Stimulated activated CD4-positive, alpha-beta T cell treated with anti-CD3 and anti-CD28 coated beads, Interleukin-15, amount 100 ng/mL, for 48 hours (primary cell): ENCODE measurements at regions not wholly inside any gene's neighbourhood (a gene's known extent, or its start where the extent isn't known, plus 50 kb on each side); places are given as distances from the start of the nearest gene placed in this dataset.
"Not testable (repeated sequence)": the region's sequence is repeated elsewhere in the genome, so short reads cannot be mapped to it uniquely, and the experiment has no call there.

Source experiments
- DNase-seq, 2 donors: peaks; one replicate each; pipeline ENCODE4 v3.0.0-alpha.2; 2020; ENCODE audit warnings: low read depth in 2 of 2

DNA sequence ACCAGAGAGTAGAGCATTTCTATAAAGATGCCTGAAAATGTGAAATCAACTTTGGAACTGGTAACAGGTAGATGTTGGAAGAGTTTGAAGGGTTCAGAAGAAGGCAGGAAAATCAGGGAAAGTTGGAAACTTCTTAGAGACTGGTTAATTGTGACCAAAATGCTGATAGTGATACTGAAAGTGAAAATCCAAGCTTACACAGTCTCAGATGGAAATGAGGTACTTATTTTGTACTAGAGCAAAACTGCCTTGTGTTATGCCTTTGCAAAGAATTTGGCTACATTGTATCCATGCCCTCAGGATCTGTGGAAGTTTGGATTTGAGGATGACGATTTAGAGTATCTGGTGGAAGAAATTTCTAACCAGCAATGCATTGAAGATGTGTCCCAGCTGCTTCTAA, 430.6 kb upstream of the KCND2 start:
- DNase-seq = no peak

DNA sequence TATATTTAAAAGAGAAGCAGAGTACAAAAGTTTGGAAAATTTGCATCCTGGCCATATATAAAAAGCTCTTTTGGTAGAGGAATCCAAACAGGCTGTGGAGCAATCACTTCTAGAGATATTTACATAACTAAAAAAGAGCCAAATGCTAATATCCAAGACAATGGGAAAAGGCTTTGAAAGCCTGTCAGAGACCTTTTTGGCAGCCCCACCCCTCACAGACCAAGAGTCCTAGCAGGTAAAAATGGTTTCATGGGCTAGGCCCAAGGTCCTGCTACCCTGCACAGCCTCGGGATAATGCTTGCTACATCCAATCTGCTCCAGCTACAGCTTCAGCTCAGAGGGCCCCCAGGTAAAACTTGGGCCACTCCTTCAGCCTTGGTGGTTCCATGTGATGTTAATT, 430.2 kb upstream of the KCND2 start:
- no peak for DNase-seq

DNA sequence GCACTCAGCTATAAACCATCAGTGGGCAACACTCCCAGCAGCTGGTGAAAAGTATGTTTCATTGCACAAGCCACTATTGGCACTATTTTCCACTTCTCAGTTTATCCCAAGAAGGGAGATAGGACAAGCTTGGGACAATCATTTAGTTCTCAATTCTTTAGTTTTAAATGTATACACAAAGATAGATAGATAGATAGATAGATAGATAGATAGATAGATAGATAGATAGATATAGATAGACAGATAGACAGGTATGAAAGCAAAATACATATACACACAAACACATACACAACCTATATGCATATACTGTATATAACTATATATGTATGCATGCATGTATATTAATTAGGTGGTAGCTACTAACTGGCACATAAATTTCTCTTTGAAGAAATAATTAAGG, 411.6 kb upstream of the KCND2 start:
- DNase-seq = no peak

DNA sequence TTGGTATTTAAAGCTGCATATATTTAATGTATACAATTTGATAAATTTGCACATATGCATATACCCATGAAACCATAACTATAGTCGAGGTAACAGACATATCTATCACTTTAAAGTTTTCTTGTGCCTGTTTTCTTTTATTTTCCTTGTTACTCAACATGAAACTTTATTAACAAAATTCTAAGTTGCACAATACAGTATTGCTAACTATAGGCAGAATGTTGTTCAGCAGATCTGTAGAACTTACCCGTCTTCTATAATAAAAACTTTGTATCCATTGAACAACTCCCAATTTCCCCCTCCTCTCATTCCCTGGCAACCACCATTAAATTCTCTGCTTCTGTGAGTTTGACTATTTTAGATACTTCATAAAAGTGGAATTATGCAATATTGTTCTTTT, 404.6 kb upstream of the KCND2 start:
- no peak for DNase-seq

DNA sequence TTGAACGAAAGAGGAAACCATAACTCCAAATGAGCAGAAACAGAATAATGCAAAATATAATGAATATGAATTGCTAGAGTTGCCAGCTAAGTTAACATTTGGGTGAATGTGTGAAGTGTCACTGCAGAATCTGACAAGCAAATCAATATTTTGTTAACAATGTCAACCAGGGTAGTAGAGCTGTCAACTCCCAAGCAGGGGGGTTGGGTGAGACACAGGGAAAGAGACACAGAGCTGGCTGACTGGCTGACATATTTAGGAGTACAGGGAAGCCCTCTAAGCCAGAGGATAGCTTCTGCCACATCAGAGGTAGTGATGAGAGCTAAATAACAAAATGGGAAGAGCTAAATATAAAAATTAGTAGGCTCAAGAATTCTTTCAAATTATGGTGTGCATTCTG, 393.1 kb upstream of the KCND2 start:
- no peak for DNase-seq

DNA sequence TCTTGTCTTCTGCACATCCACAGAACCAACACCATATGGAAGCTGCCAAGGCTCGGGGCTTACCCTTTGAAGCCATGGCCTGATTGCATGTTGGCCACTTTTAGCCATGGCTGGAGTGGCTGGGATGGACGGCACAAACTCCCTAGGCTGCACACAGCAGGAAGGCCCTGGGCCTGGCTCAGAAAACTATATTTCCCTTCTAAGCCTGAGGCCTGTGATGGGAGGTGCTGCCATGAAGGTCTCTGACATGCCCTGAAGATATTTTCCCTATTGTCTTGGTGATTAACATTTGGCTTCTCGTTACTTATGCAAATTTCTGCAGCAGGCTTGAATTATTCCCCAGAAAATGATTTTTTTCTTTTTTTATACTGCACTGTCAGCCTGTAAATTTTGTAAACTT, 387.0 kb upstream of the KCND2 start:
- DNase-seq = no peak

DNA sequence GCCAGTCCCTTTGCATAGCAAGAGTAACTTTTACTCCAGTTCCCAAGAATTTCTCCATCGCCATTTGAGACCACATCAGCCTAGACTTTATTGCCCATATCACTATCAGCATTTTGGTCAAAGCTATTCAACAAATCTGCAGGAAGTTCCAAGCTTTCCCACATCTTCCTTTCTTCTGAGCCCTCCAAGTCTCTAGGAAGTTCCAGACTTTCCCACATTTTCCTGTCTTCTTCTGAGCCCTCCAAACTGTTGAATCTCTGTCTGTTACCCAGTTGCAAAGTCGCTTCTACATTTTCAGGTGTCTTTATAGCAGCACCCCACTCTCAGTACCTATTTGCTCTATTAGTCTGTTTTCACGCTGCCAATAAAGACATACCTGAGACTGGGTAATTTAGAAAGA, 386.4 kb upstream of the KCND2 start:
- DNase-seq = not testable (repeated sequence)

DNA sequence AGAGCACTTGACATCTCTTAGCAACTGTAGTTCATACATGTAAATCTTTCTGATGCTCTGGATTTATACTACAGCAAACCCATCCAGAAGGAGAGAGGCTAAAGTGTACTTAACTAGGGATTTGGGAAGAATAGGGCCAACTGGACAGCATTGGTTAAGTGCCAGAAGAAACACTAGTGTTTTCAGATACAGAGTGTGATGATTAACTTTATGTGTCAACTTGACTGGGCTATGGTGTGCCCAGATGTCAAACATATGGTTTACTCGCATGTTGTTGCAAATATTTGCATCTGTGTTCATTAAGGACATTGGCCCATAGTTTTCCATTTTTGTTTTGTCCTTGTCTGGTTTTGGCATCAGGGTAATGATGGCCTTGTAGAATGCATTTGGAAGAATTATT, 384.7 kb upstream of the KCND2 start:
- DNase-seq = no peak

DNA sequence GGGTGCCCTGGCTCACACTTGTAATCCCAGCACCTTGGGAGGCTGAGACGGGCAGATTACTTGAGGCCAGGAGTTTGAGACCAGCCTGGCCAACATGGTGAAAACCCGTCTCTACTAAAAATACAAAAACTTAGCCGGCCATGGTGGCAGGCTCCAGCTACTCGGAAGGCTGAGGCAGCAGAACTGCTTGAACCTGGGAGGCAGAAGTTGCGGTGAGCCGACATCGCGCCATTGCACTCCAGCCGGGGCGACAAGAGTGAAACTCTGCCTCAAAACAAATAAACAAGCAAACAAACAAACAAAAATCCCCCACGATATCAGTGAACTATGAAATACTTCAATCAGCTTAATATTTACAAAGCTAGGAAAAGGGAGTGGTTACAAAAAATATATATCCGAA, 382.3 kb upstream of the KCND2 start:
- DNase-seq = no peak

DNA sequence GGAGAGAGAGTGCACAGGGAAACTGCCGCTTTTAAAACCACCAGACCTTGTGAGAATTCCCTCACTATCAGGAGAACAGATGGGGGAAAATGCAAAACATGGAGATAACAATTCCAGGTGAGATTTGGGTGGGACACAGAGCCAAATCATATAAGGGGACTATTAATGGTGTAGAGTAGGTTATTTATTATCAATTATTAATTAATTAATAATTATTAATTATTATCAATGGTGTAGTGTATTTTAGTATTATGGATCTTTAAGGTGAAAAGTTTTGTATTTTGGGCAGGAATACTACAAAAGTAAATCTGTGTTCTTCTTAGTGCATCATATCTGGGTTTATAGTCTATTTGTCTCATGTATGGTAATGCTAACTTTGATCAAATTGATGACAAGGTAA, 377.7 kb upstream of the KCND2 start:
- no peak for DNase-seq

DNA sequence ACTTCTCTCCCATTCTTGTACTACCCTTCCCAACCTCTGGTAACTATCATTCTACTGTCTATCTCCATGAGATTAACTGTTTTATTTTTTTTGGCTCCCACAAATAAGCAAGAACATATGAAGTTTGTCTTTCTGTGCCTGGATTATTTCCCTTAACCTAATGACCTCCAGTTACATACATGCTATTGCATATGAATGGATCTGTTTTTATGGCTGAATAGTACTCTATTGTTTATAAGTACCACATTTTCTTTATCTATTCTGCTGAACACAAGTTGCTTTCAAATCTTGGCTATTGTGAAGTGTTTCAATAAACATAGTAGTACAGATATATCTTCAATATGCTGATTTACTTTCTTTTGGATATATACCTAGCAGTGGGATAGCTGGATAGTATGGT, 376.6 kb upstream of the KCND2 start:
- DNase-seq = no peak

DNA sequence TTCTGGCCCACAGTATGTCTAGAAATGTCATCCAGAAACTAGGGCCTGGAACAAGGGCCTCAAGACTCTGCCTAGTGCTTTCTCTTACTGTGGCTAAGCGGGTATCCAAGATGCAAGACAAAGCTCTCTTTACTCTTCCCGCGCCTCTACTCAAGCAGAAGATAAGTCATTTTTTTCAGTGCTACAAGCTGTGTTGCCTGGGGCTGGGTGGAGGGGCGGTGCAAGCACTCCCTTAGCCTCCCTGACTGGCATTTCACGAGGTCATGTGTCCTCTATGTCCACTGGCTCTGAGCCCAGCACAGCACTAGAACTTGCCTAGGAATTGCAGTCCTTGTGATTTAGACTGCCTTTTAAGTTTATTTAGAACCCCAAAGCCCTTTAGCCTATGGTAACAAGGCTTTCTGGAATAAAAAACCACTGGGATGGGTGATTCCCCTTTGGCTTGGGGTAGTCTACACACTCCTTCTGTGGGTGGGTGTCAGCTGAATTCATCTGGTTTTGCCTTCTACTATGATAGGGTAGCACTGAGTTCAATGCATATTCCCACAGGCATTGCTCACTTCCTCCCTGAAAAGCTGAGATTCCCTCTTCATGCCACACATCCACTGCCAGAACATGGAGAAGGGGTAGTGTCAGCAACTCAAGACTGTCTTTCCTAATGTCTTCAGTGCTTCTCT, 371.8 kb upstream of the KCND2 start:
- DNase-seq = no peak

DNA sequence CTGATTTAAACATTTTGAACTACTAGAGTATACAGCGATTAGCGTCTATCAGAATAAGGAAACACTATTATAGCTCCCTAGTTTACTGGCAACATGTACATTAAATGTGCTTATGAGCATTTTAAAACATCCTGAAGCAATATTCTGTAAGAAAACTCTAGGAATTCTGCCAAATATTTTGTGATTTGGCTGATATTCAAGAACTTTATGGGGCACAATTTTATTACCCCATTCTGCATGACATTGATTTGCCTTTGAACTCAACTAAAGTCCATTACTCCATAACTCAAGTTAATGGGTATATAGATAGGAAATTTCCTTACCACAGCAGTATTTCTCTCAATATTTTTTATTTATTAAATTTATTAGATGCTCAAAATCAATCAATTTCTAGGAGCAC, 369.9 kb upstream of the KCND2 start:
- DNase-seq = no peak

DNA sequence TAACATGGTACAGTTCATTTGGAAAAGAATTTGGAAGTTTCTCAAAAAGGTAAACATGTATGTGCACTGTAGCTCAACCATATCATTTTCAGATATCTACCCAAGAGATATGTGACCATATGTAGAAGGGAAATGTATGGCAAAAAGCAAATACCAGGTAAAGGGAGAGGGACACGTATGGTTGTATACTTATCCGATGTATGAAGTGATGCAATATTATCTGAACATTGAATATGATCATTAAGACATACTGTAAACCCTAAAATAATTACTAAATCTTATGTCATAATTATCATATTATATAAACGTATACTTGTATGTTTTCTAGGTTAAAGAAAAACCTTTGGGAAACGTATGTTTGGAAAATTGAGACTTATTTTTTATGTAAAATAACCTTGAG, 367.5 kb upstream of the KCND2 start:
- DNase-seq = no peak

DNA sequence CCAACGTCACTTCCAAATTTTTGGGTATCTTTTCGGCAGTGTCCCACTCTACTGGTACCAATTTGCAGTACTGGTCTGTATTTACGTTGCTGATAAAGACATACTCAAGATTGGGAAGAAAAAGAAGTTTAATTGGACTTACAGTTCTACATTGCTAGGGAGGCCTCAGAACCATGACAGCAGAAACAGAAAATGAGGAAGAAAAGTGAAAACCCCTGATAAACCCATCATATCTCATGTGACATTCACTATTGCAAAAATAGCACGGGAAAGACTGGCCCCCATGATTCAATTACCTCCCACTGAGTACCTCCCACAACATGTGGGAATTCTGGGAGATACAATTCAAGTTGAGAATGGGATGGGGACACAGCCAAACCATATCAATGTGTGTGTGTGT, 364.0 kb upstream of the KCND2 start:
- no peak for DNase-seq

DNA sequence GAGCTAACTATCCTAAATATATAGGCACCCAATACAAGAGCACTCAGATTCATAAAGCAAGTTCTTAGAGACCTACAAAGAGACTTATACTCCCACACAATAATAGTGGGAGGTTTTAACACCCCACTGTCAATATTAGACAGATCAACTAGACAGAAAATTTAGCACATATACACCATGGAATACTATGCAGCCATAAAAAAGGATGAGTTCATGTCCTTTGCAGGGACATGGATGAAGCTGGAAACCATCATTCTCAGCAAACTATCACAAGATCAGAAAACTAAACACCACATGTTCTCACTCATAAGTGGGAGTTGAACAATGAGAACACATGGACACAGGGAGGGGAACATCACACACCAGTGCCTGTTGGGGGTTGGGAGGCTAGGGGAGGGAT, 358.9 kb upstream of the KCND2 start:
- not testable (repeated sequence) for DNase-seq

DNA sequence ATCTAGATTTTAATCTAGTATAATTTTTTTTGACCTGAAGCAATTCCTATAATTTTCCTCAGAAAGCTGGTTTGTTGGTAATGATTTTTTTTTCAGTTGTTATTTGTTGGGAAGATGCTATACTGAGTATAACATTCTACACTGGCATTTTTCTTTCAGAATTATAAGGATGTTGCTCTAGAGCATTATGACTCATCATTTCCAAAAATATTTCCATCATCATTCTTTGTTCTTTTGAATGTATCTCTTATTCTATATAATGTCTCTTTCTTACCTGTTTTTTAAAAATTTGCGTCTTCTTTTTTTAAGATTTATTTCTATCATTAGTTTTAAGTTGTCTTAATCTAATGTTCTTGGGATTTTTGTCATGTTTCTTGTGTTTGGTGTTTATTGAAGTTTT, 356.5 kb upstream of the KCND2 start:
- DNase-seq = no peak

DNA sequence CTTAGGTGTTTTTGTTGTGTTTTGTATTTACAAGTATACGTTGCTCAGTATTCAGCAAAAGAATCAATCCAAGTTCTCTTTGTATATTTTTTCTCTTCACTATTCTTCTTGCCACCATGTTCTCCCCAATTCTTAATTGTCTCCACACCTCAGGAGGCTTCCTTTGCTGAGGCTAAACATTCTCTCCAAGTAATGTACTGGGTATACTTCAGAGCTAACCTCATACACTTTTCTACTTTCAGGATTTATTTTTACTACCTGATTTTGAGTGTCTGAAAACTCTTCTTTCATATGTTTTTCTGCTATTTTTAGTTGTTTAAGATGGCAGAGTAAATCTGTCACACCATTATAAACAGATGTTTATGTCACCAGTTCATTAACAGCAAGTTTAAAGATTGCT, 354.8 kb upstream of the KCND2 start:
- DNase-seq = no peak

DNA sequence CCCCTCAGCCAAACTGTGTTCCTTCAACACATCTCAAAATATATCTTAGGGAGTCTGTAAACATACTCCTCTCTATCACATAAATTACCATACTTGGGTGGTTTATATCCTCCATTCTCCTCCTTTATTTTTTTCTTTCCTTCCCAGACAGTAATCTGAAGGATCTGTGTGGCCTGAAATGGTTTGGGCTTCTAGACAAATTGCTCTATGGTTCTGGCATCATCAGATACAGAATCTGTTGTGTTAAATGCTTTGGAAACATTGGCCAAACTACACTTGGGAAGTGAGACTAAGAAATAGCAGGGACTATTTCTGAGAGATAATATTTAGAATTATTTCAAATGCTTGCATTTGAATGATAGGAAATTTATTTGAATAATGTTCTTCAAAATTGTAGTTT, 353.0 kb upstream of the KCND2 start:
- no peak for DNase-seq

DNA sequence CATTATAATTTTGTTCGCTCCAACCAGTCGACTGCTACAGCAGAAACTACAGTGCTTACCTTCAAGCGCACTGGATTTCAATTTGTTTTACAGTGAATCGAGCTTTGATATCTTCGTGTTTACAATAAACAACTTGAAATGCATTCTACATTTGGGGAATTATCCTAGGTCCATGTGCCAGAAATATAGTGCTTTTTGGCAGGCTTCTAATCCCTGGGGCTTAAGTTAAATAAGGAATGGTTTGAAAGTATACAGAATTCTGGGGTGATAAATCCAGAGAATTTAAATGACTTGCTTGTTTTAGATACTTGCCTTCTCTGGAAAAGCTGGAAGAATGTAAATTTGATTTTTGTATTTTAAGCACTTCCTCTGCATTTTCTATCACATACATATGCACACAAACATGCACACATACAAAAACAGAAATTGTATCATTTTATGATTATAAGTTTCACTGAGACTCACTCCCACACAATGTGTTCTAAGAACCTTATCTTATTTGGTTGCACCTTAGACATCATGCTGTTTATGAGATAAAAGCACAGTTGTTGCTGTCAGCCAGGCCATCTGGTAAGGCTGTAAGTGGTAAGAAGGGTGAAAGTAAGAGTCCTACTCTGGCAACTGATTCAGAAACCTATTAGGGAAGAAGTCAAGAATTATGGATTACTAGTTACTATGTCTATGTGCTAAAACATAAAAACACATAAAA, 347.2 kb upstream of the KCND2 start:
- no peak for DNase-seq

DNA sequence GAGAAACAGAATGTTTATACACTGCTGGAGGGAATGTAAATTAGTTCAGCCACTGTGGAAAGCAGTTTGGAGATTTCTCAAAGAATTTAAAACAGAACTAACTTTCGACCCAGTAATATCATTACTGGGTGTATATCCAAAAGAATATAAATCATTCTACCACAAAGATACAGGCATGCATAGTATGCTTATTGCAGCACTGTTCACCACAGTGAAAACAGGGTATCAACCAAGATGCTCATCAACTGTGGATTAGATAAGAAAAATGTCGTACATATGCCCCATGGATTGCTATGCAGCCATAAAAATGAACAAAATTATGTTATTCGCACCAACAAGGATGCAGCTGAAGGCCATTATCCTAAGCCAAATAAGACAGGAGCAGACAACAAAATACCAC, 343.1 kb upstream of the KCND2 start:
- DNase-seq = no peak

DNA sequence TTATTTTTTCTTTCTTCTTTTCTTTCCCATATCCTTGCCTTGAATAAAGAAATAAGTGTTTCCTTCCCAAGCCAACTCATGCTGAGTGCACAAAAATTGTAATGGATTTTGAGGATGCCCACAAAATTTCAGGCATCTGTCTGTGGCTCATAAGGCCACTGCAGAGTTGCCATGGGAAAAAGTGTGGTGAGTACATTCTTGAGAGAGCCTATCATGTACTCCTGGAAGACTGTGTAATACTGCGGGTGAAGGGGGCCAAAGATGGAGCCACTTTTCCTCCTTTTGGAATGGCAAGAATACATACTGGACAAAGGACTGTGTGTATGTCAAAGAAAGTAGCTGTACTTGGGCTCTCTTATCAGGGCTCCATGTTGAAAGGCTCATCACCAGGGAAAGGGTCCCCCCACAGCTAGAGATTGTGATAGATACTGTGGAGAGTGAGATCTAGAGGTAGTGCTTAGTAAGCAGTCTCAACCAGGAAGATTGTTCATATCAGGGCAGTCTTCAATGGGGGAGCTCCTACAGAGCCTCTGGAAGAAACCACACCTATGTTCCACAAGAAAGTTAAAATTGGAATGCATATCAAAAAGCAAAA, 341.6 kb upstream of the KCND2 start:
- no peak for DNase-seq

DNA sequence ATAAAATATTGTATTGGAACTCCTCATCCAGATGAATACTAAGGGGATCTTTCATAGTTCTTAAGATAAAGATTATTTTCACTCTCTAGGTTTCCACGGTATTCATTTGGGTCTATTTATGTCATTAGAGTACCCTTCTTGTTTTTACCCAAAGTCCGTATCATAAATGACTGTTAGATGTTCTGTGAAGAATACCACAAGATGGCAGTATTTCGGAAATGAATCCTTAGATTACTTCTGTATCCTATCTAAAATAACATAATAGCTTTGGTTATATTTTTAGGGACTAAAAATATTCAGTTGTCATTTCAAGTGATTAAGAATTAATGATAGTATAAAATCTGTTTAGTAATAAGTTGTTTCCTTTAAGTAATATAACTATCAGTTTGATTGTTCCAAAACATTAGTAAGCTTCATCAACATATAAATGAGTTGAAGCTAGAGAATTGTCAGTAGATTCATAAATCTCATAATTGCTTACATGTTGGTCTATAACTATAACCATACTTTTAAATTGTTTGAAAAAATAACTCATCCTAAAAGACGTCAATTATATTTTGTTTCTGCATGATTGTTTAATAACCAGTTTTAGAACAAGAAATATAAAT, 337.5 kb upstream of the KCND2 start:
- DNase-seq = no peak
